GM23338 (cell line): ENCODE measurements at regions not wholly inside any gene's neighbourhood (a gene's known extent, or its start where the extent isn't known, plus 50 kb on each side); places are given as distances from the start of the nearest gene placed in this dataset.

Source experiments
- CREB1 ChIP-seq: fragments of 250-450 bp; sonication (Bioruptor Pico); IDR thresholded peaks from 2 replicates; pipeline ENCODE4 v1.5.0; 2020; ENCODE audit warnings: low read depth, mild to moderate bottlenecking, moderate library complexity
- CTCF ChIP-seq, 2 experiments: fragments of 200-600 bp in 1 of 2; sonication (generic) in 1 of 2; conservative IDR thresholded peaks; 2 replicates each; pipeline versions ENCODE4 v1.5.1 to v1.6.1; 2016 to 2017; ENCODE audit warnings: antibody characterized with exemption in 2 of 2, low read depth in 2 of 2, mild to moderate bottlenecking in 2 of 2, moderate library complexity in 1 of 2
- EZH2 ChIP-seq: fragments of 200-600 bp; sonication (generic); IDR thresholded peaks from one replicate; pipeline ENCODE4 v1.8.0; 2017; ENCODE audit warnings: antibody characterized with exemption, mild to moderate bottlenecking, low read depth; ENCODE audit not compliant: unreplicated experiment
- EZH2phosphoT487 ChIP-seq: fragments of 200-600 bp; sonication (generic); IDR thresholded peaks from one replicate; pipeline ENCODE4 v1.8.1; 2018; ENCODE audit warnings: antibody characterized with exemption; ENCODE audit not compliant: unreplicated experiment
- JUNB ChIP-seq: IDR thresholded peaks from one replicate; pipeline ENCODE4 v1.6.1; 2016; ENCODE audit warnings: antibody characterized with exemption; ENCODE audit not compliant: unreplicated experiment
- POLR2AphosphoS5 ChIP-seq: IDR thresholded peaks from 2 replicates; pipeline ENCODE4 v1.6.1; 2016; ENCODE audit warnings: antibody characterized with exemption, low read depth
- REST ChIP-seq: IDR thresholded peaks from one replicate; pipeline ENCODE4 v1.6.1; 2018; ENCODE audit warnings: antibody characterized with exemption; ENCODE audit not compliant: unreplicated experiment

GRCh38 chr5:106675687-106676086, 995.0 kb downstream of the EFNA5 start:
- TF ChIP-seq EZH2 = no peak
- no peak for TF ChIP-seq CTCF (conservative IDR thresholded peaks at IDR 0.05; ENCODE audit: low read depth in 2 of 2)
- no peak for TF ChIP-seq EZH2phosphoT487
- TF ChIP-seq POLR2AphosphoS5 = no peak
- TF ChIP-seq CREB1 (CRISPR knock-in tag) = no peak
- TF ChIP-seq REST = no peak
- TF ChIP-seq JUNB = no peak
